Fibroblast of mammary gland (primary cell): ENCODE measurements at regions not wholly inside any gene's neighbourhood (a gene's known extent, or its start where the extent isn't known, plus 50 kb on each side); places are given as distances from the start of the nearest gene placed in this dataset.

Source experiments
- DNase-seq: peaks from one replicate; pipeline ENCODE4 v3.0.0-alpha.2; 2010; ENCODE audit warnings: low read depth
- H3K4me3 ChIP-seq: 2 replicates; pipeline ENCODE4 v1.5.1; 2011; ENCODE audit warnings: low read depth, mild to moderate bottlenecking, low read length, moderate library complexity; ENCODE audit not compliant: control insufficient read depth
- CTCF ChIP-seq: conservative IDR thresholded peaks from 2 replicates; pipeline ENCODE4 v1.5.1; 2011; ENCODE audit warnings: low read depth, low read length, inconsistent platforms; ENCODE audit not compliant: control insufficient read depth, insufficient read depth

DNA sequence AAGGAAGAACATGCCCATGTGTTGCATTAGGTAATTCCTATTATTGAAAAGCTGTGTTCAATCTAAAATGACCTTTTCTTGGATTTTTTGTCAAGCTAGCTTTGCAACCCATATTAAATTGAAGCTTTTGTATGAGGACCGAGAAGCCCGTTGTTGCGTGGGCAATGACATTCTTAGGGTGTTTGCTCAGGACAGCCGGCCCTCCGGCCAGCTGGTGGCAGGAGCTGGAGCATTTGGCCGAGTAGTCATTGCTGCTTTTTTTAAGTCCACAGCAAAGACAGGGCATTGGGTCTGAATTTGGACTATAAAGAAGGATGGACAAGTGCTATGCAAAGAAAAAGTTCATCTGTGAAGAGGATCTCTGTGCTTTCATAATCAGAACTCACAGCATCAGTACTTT lies 365.8 kb downstream of the SAMD5 start:
- peak; percentile 2 for DNase-seq
- no peak overlapping the region for H3K4me3 ChIP-seq
- no peak for TF ChIP-seq CTCF

GRCh38 chr6:147879031-147879580 lies 370.6 kb downstream of the SAMD5 start:
- no peak overlapping the region for H3K4me3 ChIP-seq
- no peak for TF ChIP-seq CTCF
- DNase-seq: no peak

- no peak for TF ChIP-seq CTCF
- DNase-seq: no peak
- H3K4me3 ChIP-seq: no peak overlapping the region
Observed at GRCh38 chr6:147881432-147881831, 372.9 kb downstream of the SAMD5 start.

DNA sequence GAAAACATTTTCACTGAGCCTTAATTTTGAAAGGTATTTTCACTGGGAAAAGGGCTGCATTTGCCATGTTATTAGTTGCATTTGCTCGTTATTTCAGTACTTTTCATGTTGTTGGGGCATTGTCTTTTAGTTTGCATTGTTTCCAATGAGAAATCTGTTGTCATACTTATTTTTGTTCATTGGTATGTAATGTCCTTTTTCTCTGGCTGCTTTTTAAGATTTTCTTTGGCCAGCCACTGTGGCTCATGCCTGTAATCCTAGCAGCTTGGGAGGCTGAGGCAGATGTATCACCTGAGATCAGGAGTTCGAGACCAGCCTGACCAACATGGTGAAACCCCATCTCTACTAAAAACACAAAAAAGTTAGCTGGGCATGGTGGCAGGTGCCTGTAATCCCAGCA lies 379.9 kb downstream of the SAMD5 start:
- no peak for DNase-seq
- H3K4me3 ChIP-seq: no peak overlapping the region
- TF ChIP-seq CTCF: no peak

GRCh38 chr6:147891671-147892070 lies 383.2 kb downstream of the SAMD5 start:
- DNase-seq: no peak
- no peak overlapping the region for H3K4me3 ChIP-seq
- TF ChIP-seq CTCF: no peak

DNA sequence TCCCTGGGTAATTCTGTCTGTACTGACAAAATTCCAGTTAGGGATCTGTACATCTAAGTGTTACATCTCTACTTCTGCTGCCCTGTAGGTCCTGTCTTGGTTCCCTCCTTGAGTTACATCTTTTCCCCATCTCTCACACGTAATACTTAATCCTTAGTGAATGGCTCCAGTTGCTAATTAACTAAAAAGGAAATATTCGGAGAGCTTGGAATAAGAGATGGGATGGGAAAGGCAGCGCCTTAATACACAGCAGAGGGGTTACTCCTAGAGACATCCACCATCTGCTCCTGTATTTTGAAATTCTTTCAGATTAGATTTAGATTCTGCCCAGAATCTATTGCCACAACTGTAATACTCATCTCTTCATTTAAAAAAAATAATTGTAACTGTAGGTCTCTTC lies 384.0 kb downstream of the SAMD5 start:
- no peak for TF ChIP-seq CTCF
- no peak overlapping the region for H3K4me3 ChIP-seq
- no peak for DNase-seq

GRCh38 chr6:147895272-147895671 lies 386.8 kb downstream of the SAMD5 start:
- no peak for DNase-seq
- H3K4me3 ChIP-seq: no peak overlapping the region
- TF ChIP-seq CTCF: no peak
